Lower leg skin (tissue), 4 donors: ENCODE measurements at regions not wholly inside any gene's neighbourhood (a gene's known extent, or its start where the extent isn't known, plus 50 kb on each side); places are given as distances from the start of the nearest gene placed in this dataset.

ENCODE experiments used
- DNase-seq, 2 donors: peaks; one replicate each; pipeline ENCODE4 v3.0.0-alpha.2; 2019; ENCODE audit warnings: low spot score in 2 of 2
- H3K4me3 ChIP-seq: fragments of 200-600 bp; sonication (generic); 2 replicates; pipeline ENCODE4 v1.5.1; 2017; ENCODE audit warnings: mild to moderate bottlenecking, low read depth; ENCODE audit not compliant: poor library complexity, severe bottlenecking
- CTCF ChIP-seq, 3 donors: fragments of 450-650 bp; IDR thresholded peaks; one replicate each; pipeline ENCODE4 v1.5.1; 2016; ENCODE audit warnings: antibody characterized with exemption in 3 of 3, mild to moderate bottlenecking in 3 of 3, moderate library complexity in 2 of 3
- POLR2A ChIP-seq, 2 donors: fragments of 450-650 bp; IDR thresholded peaks; one replicate each; pipeline ENCODE4 v1.6.1; 2016 to 2017; ENCODE audit warnings: antibody characterized with exemption in 2 of 2, mild to moderate bottlenecking in 1 of 2, moderate library complexity in 1 of 2
- WGBS, 2 donors: methylation state at CpG; one replicate each; pipeline ENCODE4 v1.1.5; 2018; 5-methylcytosine and 5-hydroxymethylcytosine counted together
- intact Hi-C: fragments of 100-400 bp; cut with DNase I; formaldehyde crosslinking; loops from one replicate; pipeline ENCODE4 v1.15.0; 2023; ENCODE audit warnings: low total_unique reads

- intact Hi-C loops = no loop called here
- no peak overlapping the region for H3K4me3 ChIP-seq
- DNase-seq = no peak
- TF ChIP-seq CTCF (IDR thresholded peaks at IDR 0.05) = no peak
- no peak for TF ChIP-seq POLR2A (IDR thresholded peaks at IDR 0.05)
- WGBS, 2 donors = 93 to 94% methylated on average over 6 of the region's 6 CpGs
These were observed 209.0 kb upstream of the SLC35B3 start for GRCh38 chr6:8644306-8644705.

GRCh38 chr6:8642854-8643253 lies 207.5 kb upstream of the SLC35B3 start:
- H3K4me3 ChIP-seq = no peak overlapping the region
- 68 to 80% methylated on average over 5 of the region's 5 CpGs for WGBS, 2 donors
- intact Hi-C loops = no loop called here
- no peak for TF ChIP-seq POLR2A (IDR thresholded peaks at IDR 0.05)
- TF ChIP-seq CTCF (IDR thresholded peaks at IDR 0.05) = no peak
- DNase-seq = no peak

- DNase-seq = no peak
- 77 to 78% methylated on average over 3 of the region's 3 CpGs for WGBS, 2 donors
- intact Hi-C loops = no loop called here
- no peak overlapping the region for H3K4me3 ChIP-seq
- TF ChIP-seq POLR2A (IDR thresholded peaks at IDR 0.05) (no peak), CTCF (IDR thresholded peaks at IDR 0.05) (no peak)
These were observed 206.8 kb upstream of the SLC35B3 start for GRCh38 chr6:8642131-8642530.

DNA sequence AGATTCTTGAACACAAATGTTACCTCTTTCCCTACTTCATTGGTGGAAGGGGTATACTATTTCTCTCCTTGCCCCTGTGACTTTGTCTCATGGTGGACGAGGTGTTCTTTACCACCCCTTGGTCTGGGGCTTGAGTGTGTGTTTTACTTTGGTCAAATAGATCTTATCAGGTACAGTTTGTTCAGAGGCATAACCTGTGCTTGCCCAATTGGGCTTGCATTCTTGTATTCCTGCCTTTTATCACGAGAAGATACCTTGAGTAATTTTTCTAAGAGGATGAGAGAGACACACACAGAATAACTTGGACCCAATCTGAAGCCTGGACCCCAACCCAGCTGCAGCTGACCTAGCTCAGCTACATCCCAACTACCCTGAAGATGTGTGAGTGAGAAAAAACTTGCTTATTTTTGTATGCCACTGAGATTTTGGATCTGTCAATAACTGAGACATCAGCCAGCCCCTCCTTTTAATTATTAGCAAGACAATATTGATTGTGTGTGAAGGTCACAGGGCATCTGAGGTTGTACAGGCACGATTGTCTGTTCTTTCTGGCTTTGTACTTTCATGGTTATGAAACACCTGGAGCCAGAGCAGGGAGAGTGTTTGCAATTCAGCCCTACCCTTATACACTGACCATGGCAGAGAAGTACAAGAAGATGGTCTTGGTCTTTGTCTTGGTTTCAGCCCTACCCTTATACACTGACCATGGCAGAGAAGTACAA lies 204.7 kb upstream of the SLC35B3 start:
- 76 to 78% methylated on average over 3 of the region's 3 CpGs for WGBS, 2 donors
- intact Hi-C loops = no loop called here
- no peak for DNase-seq
- H3K4me3 ChIP-seq = no peak overlapping the region
- TF ChIP-seq CTCF (IDR thresholded peaks at IDR 0.05) (no peak), POLR2A (IDR thresholded peaks at IDR 0.05) (no peak)

DNA sequence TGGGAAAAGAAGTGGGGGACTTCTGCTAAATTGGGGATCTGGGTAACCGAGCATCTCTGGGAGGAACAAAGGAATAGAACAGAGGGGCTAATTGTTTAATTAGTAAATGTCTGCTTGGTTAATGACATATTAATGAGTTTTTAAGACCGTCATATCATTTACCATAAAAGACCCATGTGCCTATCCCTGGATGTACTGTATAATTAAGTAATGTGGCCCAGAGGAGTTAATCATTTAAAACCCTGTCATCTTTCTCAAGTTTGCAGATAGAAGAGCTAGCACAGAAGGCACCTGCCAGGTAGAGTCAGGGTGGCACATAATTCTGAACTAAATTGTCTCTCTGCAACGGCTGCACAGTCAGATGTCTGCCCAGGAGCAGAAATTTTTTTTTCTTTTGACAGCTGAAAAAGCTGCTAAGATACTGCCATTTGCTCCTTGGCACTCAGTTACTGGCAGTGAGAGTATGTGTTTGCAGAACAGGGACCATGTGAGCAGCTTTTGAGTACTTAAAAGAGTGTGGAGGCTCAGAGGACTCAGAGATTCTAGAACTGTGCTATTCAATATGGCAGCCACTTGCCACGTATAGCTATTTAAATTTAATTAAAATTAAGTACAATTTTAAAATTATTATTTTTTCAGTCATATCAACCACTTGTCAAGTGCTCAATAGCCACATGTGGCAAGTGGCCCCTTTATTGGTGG lies 202.7 kb upstream of the SLC35B3 start:
- TF ChIP-seq POLR2A (IDR thresholded peaks at IDR 0.05) (no peak), CTCF (IDR thresholded peaks at IDR 0.05) (no peak)
- WGBS, 2 donors = 83 to 85% methylated on average over 4 of the region's 4 CpGs
- no peak for DNase-seq
- H3K4me3 ChIP-seq = no peak overlapping the region
- intact Hi-C loops = no loop called here
